Activated CD4-positive, alpha-beta T cell treated with anti-CD3 and anti-CD28 coated beads, Interleukin-2, amount 50 U/mL, for 1 hour (primary cell): ENCODE measurements at regions not wholly inside any gene's neighbourhood (a gene's known extent, or its start where the extent isn't known, plus 50 kb on each side); places are given as distances from the start of the nearest gene placed in this dataset.

Experiments used
- DNase-seq: peaks from one replicate; pipeline ENCODE4 v3.0.0-alpha.2; 2020

DNA sequence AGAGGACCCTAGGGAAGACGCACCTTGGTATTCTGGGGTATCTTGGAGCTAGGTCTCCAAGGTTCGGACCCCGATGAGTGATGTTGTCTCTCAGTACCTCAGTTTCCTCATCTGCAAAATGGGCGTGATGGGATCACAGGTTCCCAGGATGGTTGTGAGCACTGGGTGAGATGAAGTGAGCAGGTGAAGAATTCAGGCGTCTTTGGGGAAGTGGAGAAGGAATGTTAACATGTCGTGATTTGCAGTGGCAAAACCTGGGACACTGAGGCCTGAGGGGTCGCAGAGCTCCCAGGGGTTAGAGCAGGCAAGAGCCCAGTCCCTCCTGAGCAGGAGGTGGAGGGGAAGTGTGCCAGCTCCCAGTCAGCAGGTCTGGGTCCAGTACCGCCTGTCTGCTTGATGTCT lies 215.1 kb upstream of the GSE1 start:
- DNase-seq = no peak

DNA sequence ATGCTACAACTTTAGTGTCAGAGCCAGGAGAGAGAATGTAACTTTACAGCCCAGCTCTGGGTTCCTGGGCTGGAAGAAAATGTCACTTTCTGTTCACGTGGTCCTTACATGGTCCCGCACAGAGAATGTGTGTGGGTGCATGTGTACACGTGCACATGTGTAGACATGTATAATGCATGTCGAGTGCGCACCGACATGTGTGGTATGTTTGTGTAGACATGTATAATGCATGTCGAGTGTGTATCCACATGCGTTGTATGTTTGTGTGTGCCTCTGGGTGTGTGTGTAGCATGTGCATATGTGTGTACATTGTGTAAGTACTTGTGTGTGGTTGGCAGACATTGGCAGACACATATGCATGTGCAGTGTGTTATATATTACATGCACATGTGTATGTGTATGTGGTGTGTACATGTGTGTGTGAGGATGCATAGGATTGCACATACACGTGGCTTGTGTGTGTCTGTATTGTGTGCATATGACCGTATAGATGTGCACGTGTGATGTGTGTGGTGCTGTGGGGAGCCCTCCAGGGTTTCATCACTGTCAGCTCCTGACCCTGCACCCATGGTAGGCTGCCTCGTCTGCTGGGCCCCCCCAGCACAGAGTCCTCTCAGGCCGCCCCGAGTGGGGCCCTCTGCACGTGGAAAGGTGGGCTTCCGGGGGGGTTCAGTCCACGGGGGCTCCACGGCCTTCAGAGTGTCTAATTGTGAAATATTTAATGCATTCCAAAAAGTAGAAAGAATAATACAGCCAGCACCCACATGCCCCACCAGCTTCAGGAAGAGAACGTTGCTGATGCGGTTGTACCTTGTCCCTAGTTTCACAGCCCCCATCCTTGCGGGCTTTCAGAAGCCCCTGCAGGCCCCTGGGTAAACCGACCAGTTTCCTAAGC lies 214.2 kb upstream of the GSE1 start:
- DNase-seq = no peak

DNA sequence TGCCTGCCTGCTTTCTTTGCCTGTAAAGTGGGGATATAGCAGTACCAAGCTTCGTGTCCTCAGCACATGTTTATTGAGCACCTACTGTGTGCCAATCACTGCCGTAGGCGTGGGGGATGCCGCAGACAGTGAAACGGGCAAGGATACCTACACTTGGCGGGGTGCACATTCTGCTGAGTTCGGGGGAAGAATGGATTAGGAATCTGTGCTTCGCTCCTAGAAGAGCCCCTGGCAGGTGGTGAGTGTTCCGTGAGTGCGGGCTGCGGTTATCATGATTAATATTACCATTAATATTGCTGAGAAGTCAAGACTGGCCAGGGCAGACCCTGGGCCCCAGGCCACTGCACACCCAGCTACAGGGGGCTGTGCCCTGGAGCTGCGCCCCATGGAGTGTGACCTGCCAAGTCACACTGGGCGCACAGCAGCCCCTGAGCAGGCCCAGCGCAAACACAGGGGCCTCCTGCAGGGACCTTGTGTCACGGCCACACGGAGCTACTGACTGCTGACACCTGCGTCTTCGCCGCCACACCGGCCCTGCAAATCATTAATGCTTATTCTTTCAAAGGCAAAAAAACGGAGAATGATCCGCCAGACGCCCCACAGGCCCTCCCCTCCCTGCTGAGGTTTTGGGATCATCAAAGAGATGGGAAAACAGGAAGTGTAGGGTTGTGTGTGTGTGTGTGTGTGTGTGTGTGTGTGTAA lies 213.4 kb upstream of the GSE1 start:
- DNase-seq = no peak

DNA sequence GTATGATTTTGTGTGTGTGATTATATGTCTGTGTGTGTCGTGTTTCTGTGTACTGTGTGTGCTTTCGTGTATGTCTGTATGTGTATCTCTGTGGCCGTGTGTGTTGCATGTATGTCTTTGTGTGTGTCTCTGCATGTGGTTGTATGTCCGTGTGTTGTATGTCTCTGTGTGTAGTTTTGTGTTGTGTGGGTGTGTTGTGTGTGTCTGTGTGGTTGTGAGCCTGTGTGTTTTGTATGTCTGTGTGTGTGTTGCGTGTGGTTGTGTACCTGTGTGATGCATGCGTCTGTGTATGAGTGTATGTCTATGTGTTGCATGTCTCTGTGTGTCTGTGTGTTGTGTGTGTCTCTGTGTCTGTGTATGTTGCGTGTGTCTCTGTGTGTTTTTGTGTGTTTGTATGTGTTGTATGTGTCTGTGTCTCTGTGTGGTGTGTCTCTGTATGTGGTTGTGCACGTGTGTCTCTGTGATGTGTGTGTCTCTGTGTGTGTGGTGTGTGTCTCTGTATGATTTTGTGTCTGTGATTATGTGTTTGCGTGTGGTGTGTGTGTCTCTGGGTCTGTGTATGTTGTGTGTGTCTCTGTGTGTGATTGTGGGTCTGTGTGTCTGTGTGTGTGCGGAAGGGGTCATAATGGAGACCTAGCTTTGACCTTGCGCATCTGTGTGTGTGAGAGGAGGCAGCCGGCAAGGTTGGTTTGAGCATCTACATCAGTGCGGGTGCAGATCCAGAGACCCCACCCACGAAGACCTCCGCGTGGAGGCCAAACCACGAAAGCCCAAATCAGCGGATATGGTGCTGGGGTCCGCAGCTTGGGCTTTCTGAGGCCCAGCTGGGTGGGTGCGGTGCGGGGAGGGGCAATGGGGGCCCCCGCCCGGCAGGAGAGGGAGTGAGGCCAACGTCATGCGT lies 212.6 kb upstream of the GSE1 start:
- no peak for DNase-seq

DNA sequence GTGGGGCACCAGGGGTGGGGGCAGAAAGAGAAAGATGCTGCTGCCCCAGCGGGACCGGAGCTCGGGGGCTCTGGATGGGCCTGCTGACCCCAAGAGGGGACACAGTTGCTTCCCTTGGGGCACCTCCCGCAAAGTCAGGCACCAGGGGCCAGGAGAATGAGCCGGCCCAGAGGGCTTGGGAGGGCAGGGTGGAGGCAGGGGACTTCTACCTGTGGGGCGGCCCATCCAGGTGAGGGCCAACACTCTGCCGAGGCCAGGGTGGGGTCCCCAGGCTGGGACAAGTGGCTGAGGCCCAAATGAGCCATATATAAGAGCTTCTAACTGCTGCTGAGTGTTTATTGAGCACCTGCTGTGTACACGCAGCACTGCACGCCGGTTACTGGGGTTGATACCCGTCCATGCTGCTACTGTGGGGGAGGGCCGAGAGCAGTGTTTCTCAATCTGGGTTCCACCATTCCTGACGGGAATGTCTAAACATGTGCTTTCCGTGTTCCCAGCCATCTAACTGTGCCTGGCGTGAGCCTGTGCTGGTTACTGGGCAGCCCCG lies 211.7 kb upstream of the GSE1 start:
- no peak for DNase-seq

DNA sequence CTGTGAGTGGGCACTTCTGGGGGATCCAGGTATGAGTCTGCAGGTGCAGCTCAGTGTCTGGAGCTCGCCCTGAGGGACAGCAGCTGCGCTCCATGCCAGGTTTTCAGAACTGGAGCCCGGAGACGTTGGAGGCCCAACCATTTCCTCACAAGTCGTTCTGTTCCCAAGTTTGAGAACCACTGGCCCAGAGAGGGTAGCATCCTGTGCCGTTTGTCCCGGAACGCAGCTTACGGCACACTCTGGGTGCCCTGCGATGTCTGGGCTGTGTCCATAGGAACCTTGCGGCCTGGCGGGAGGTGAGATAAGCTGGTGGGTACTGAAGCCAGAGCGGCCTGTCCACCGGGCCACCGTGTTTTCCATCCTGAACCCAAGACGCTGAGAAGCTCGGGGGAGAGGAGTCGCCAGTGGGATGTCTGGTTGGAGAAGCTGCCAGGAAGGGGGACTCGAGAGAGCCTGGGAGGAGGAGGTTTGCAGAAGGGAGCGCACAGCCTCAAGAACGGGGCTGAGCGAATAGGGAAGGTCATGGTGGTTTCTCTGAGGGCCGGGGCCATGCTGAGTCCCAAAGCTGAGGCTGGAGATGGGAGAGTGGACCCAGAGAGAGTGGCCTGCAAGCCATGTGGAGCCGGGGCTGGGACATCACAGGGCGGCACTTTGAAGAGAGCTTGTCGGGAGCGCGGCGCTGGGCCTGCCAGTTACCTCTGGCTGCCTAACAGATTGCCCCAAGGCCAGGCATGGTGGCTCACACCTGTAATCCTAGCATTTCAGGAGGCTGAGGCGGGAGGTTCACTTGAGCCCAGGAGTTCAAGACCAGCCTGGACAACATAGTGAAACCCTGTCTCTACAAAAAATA lies 211.0 kb upstream of the GSE1 start:
- DNase-seq = no peak

DNA sequence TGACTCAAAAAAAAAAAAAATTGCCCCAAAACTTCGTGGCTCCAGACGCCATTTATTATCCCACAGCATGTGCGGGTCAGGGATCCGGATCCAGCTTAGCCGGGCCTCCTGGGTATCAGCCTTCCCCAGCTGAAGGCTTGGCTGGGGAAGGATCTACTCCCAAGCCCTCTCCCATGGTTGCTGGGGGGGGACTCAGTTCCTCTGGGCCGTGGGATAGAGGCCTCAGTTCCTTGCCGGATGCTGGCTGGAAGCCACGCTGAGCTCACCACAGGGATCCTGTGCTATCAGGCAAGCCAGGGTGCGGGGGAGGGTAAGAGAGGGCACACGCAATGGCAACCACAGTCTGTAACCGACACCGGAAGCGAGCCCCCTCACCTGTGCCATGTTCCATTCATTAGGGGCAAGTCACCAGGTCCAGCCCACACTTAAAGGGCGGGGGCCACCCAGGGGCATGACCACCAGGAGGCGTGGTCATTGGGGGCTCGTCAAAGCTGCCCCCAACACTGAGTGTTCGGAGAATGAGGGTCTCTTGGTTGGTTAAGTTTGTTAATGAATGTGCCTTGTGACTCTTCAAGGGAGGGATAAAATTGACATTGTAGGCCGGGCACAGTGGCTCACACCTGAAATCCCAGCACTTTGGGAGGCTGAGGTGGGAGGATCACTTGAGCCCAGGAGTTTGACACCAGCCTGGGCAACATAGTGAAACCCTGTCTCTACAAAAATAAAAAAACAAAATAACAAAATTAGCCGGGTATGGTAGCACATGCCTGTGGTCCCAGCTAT lies 210.0 kb upstream of the GSE1 start:
- no peak for DNase-seq

DNA sequence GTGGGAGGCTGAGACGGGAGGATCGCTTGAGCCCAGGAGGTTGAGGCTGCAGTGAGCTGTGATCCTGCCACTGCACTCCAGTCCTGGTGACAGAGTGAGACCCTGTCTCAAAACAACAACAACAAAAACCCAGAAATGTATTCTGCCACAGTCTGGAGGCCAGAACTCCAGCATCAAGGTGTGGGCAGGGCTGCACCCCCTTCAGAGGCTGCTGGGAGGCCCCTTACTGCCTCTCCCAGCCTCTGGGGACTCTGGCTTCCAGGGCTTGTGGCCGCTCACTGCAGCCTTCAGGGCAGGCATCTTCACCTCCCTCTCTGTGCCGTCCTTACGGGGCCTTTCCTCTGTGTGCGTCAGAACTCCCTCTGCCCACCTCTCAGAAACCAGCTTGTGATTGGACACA lies 209.4 kb upstream of the GSE1 start:
- DNase-seq = no peak

DNA sequence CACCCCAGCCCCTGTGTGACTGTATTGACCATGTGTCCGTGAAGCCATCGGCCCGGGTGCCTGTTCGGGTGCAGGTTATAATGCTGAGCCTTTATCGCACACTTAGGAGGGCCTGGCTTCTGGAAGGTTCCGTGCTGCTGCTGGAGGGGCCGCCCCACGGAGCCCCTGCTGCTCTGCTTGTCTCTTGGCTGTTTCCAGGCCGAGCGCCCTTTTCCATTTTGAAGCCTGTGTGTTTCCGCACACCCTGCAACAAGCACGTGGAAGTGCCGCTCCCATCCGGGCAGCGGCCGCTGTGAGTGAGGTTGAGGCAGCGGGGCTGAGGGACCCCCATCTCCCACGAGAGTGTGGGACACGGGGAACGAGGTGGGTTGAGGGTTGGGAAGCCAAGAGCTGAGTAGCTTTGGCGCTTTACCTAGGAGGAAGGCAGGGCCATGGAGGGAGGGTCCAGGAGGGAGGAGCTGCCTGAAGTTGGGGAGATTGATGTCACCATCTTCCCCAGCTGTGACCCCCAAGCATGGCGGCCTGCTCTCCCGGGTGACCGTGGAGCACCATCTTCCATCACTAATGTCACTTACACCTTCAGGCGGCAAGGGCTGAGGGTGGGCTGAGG lies 200.1 kb upstream of the GSE1 start:
- no peak for DNase-seq

DNA sequence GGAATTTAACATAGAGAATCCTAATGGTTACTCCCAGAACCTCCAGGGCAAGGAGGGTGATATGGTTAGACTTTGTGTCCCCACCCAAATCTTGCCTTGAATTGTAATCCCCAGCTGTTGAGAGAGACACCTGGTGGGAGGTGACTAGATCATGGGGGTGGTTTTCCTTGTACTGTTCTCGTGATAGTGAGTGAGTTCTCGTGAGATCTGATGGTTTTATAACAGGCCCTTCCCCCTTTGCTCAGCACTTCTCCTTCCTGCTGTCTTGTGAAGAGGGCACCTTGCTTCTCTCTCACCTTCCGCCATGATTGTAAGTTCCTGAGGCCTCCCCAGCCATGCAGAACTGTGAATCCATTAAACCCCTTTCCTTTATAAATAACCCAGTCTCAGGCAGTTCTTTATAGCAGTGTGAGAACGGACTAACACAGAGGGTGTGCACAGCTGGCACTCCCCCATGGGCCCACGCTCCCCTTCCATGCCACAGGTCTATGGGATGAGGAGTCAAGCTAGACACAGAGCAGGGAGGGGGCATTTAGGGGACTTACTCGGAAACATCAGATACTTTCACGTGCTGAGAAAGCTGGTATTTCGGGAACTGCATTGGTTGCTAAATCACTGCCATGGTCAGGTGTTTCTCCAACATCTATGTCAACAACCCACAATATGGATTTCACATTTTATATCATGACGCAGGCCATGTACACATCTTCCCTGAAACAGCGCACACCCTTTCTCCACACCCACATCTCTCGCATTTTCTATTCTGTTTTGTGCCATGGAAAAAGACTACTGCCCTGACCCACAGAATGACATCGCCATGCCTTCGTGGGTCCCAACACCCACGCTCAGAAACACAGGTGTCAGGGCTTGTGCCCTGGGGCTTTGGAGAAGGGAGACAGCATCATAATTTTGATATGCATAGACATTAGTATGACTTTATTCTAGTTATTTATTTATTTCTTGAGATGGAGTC lies 199.1 kb upstream of the GSE1 start:
- DNase-seq = no peak

DNA sequence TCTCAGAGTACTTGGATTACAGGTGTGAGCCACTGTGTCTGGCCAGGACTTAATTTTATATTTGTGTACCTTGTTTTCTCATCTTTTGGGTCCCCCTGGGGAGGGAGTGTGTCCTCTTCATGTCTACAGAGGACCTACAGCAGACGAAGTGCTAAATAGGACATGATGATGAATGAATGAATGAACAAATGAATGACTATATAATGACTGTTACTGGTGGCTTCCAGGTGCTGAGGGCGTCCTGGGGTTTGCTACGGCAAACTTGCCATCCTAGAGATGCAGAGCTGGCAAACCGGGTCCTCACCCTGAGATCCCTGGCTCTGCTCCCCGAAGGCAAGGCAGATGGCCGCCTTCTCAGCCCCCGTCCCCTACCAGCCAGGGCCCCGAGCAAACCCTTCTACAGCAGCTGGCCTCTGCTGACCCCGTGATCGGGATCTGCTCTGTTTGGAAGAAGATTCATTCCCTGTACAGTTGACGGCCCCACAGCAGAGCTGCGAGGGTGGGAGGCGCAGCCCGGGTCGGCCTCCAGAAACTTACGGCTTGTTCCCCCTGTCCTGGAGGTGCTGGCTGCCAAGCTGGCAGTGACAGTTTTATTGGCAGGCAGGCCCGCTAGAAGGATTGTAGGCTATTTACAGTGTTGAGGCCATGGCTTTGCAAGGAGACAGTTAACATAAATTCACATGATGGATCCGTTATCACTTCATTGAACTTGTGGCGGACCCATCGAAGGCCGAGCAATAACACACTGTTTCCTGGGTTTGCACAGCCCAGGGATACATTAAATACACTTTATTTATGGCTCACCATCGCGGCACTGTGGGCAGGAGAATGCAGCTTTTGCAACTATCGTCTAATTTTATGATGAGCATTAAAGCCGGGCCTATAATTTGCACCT lies 197.7 kb upstream of the GSE1 start:
- DNase-seq = no peak

DNA sequence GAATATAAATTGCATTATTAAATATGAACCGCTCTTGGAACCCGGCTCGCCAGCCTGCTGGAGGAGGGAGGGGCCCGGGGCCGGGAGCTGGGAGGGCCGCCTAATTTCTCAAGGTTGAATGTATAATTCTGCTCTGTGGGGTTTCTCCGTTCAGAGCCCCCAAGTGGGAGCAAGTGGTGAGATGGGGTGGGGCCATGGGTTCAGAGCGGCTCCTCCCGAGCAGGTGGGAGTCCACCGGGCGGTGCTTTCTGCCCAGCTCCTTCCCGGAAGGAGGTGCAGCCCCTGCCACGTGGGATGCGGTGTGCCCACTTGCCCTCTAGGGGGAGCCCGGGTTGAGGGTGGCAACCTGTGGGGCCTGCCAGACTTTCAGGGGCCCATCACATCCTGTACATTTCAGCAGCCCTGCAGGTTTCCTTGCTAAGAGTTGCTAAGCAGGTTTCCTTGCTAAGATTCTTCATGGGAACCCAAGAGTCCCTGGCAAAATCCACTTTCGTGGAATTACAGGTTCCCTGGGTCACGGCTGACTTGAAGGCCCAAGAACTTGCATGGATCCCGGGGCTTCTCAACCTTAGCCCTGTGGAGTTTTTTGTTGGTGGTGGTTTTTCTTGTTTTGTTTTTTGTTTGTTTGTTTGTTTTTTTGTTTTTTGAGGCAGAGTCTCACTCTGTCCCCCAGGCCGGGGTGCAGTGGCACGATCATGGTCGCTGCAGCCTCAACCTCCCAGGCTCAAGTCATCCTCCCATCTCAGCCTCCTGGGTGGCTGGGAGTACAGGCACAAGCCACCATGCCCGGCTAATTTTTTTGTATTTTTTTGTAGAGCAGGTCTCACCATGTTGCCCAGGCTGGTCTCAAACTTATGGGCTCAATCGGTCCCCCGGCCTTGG lies 196.7 kb upstream of the GSE1 start:
- DNase-seq = peak; percentile 64

DNA sequence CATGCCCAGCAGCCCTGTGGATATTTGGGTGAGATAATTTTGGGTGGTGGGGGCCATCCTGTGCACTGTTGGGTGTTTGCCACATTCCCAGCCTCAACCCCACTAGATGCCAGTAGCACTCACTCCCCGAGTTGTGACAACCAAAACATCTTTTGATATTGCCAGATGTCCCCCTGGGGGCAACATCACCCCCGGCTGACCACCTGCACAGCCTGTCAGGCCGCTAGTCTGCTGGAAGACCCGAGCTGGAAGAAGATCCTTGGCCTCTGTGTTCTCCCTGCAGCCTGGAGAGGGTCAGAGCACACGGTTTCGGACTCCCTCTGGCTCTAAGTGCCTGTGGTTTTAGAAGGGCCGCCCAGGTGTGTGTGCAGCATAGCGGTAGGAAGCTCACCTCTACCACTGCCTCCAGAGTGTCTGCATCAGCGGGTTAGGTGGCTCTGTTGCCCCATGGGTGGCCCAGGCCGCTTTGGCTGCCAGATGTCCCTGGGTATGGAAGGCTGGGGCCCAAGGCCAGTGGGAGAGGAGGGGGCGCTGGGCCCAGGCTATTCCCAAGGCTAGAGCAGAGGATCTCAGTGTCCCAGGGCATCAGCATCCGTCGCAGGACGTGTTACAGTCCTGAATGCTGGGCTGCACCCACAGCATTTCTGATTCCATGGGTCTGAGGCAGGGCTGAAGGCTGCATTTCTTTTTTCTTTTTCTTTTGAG lies 195.8 kb upstream of the GSE1 start:
- no peak for DNase-seq

DNA sequence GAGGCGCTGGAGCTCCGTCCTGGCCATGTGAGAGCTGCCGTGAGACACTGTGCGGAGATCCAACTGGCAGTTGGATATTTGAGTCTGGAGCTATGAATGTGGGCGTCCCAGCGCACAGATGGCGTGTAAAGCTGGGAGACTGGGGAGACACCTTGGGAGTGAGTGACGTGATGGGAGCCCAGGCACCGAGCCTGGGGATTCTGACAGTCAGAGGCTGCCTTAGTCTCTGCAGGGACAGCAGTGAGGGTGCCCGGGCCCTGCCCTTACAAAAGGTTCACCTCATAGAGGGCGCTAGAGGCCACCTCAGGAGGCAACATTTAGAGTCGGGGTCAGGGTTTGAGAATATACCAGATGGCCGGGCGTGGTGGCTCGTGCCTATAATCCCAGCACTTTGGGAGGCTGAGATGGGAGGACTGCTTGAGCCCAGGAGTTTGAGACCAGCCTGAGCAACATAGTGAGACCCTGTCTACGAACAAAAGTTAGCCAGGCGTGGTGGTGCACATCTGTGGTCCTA lies 194.1 kb upstream of the GSE1 start:
- no peak for DNase-seq

DNA sequence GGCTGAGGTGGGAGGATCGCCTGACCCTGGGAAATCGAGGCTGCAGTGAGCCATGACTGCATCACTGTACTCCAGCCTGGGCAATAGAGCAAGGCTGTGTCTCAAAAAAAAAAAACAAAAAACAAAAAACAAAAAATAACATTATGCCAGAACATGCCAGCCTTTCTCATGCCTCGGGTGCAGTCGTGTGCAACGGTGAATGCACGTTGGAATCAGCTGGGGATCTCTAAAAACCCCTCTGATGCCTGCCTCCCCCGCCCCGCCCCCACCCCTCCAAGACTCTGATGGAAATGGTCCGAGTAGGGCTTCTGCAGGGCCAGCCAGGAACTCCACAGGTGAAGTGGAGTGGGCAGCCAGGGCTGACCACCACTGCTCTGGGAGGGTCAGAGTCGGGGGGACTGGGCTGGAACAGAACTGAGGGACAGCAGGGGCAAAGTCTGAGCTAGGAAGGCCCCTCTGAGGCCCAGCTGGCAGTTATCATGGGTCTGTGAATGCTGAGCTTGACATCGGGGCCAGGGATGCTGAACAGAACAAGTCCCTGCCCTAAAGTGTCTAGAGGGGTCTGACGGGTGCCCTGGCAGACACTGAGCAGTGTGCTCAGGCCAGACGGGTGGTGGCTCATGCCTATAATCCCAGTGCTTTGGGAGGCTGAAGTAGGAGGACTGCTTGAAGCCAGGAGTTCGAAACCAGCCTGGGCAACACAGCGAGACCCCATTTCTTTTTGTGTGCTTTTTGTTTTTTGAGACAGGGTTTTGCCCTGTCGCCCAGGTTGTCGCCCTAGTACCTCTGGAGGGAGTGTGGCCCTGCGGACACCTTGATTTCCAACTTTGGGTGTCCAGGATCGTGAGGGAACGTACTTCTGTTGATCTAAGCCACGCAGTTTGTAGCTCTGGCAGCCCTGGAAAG lies 193.4 kb upstream of the GSE1 start:
- DNase-seq = no peak
